Gastrocnemius medialis (tissue), 4 donors: ENCODE measurements at regions not wholly inside any gene's neighbourhood (a gene's known extent, or its start where the extent isn't known, plus 50 kb on each side); places are given as distances from the start of the nearest gene placed in this dataset.
"Not testable (repeated sequence)": the region's sequence is repeated elsewhere in the genome, so short reads cannot be mapped to it uniquely, and the experiment has no call there.

Source experiments
- CTCF ChIP-seq, 5 experiments: fragments of 450-650 bp in 3 of 5; fragments of 200-600 bp in 2 of 5; sonication (generic) in 2 of 5; IDR thresholded peaks in 4 of 5; conservative IDR thresholded peaks in 1 of 5; 1 replicate in 4 of 5; 2 replicates in 1 of 5; pipeline ENCODE4 v1.5.1; 2016 to 2019; ENCODE audit warnings: antibody characterized with exemption in 5 of 5, mild to moderate bottlenecking in 3 of 5, moderate library complexity in 3 of 5
- POLR2A ChIP-seq, 2 donors: fragments of 450-650 bp; IDR thresholded peaks; one replicate each; pipeline ENCODE4 v1.6.1; 2017; ENCODE audit warnings: antibody characterized with exemption in 2 of 2, mild to moderate bottlenecking in 2 of 2, moderate library complexity in 2 of 2

GRCh38 chr10:33049963-33050920 is 92.2 kb upstream of the ITGB1 start:
- not testable (repeated sequence) for TF ChIP-seq POLR2A (IDR thresholded peaks at IDR 0.05); CTCF (IDR thresholded peaks at IDR 0.05 in 4 of 5, conservative IDR thresholded peaks at IDR 0.05 in 1 of 5)
